Kidney (tissue), 13 donors: ENCODE measurements at regions not wholly inside any gene's neighbourhood (a gene's known extent, or its start where the extent isn't known, plus 50 kb on each side); places are given as distances from the start of the nearest gene placed in this dataset.

Experiments
- DNase-seq, 5 donors: peaks; one replicate each; pipeline ENCODE4 v3.0.0-alpha.2; 2013 to 2020
- FAIRE-seq: peaks from 2 replicates; lab custom pipeline; 2012; peaks lifted over from hg19 to GRCh38; lab: Jason Lieb, UNC
- H3K27ac ChIP-seq, 2 donors: one replicate each; pipeline ENCODE4 v1.7.0; 2013; ENCODE audit warnings: low read depth in 2 of 2, low read length in 2 of 2, inconsistent platforms in 1 of 2
- H3K27me3 ChIP-seq: one replicate; pipeline ENCODE4 v1.7.1; 2013; ENCODE audit warnings: low read length, inconsistent platforms; ENCODE audit not compliant: control insufficient read depth, insufficient read depth
- H3K36me3 ChIP-seq, 3 donors: one replicate each; pipeline versions ENCODE4 v1.7.0 to v1.7.1; 2013; ENCODE audit warnings: low read length in 3 of 3, control low read depth in 1 of 3, inconsistent platforms in 1 of 3; ENCODE audit not compliant: insufficient read depth in 3 of 3, control insufficient read depth in 2 of 3
- H3K4me1 ChIP-seq, 3 donors: one replicate each; pipeline versions ENCODE4 v1.7.0 to v1.7.1; 2013; ENCODE audit warnings: low read length in 3 of 3, inconsistent platforms in 1 of 3, low read depth in 1 of 3; ENCODE audit not compliant: control insufficient read depth in 2 of 3, insufficient read depth in 2 of 3
- H3K4me3 ChIP-seq, 3 donors: one replicate each; pipeline versions ENCODE4 v1.7.0 to v1.8.1; 2013; ENCODE audit warnings: low read length in 3 of 3, control low read depth in 1 of 3, inconsistent platforms in 1 of 3
- H3K9ac ChIP-seq, 3 donors: one replicate each; pipeline versions ENCODE4 v1.7.0 to v1.7.1; 2013; ENCODE audit warnings: low read length in 3 of 3, control low read depth in 1 of 3, inconsistent platforms in 1 of 3
- H3K9me3 ChIP-seq, 3 donors: one replicate each; pipeline versions ENCODE4 v1.7.0 to v1.7.1; 2013; ENCODE audit warnings: low read length in 3 of 3, control low read depth in 1 of 3, inconsistent platforms in 1 of 3; ENCODE audit not compliant: control insufficient read depth in 2 of 3, insufficient read depth in 1 of 3
- intact Hi-C: fragments of 100-400 bp; cut with DNase I; formaldehyde crosslinking; loops from one replicate; pipeline ENCODE4 v1.11.1; 2022
- TF ChIP-seq, protein P1 (sequence below): IDR thresholded peaks from 3 replicates; pipeline ENCODE4 v1.5.1; 2012; ENCODE audit warnings: mild to moderate bottlenecking, moderate library complexity, borderline replicate concordance; ENCODE audit not compliant: insufficient read depth; ENCODE audit errors: extremely low read depth
- donor health status: control.
- donor health status: control.
- donor health status: control.
- donor health status: control.
- donor health status: control.
- donor health status: DM: yes; HTN: yes; CAD: no.
- donor health status: Normal renal cell carcinoma (clear cell type).

- TF ChIP-seq, protein P1, sequence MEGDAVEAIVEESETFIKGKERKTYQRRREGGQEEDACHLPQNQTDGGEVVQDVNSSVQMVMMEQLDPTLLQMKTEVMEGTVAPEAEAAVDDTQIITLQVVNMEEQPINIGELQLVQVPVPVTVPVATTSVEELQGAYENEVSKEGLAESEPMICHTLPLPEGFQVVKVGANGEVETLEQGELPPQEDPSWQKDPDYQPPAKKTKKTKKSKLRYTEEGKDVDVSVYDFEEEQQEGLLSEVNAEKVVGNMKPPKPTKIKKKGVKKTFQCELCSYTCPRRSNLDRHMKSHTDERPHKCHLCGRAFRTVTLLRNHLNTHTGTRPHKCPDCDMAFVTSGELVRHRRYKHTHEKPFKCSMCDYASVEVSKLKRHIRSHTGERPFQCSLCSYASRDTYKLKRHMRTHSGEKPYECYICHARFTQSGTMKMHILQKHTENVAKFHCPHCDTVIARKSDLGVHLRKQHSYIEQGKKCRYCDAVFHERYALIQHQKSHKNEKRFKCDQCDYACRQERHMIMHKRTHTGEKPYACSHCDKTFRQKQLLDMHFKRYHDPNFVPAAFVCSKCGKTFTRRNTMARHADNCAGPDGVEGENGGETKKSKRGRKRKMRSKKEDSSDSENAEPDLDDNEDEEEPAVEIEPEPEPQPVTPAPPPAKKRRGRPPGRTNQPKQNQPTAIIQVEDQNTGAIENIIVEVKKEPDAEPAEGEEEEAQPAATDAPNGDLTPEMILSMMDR = no peak
- H3K4me3 ChIP-seq = no peak overlapping the region
- H3K27ac ChIP-seq = no peak overlapping the region
- H3K36me3 ChIP-seq = no peaks in the 10 kb centered on the region
- no peak for DNase-seq
- FAIRE-seq = no peak
- intact Hi-C loops = no loop called here
- no peak overlapping the region for H3K9ac ChIP-seq
- no peaks in the 10 kb centered on the region for H3K27me3 ChIP-seq
- no peaks in the 10 kb centered on the region for H3K4me1 ChIP-seq
- peaks cover 0 to 3% (median 0%) of the 10 kb centered on the region in 3 donors for H3K9me3 ChIP-seq
Measured at GRCh38 chr15:57870667-57871066, 164.2 kb downstream of the POLR2M start.

- FAIRE-seq (no peak), DNase-seq (no peak)
- Histone ChIP-seq H3K36me3 (no peaks in the 10 kb centered on the region), H3K9ac (no peak overlapping the region), H3K27ac (no peak overlapping the region), H3K4me3 (no peak overlapping the region), H3K4me1 (no peaks in the 10 kb centered on the region), H3K27me3 (no peaks in the 10 kb centered on the region), H3K9me3 (peaks cover 0 to 3% (median 0%) of the 10 kb centered on the region in 3 donors)
- TF ChIP-seq, protein P1 = no peak
- intact Hi-C loops = no loop called here
Measured at GRCh38 chr15:57872281-57873030, 165.9 kb downstream of the POLR2M start.

DNA sequence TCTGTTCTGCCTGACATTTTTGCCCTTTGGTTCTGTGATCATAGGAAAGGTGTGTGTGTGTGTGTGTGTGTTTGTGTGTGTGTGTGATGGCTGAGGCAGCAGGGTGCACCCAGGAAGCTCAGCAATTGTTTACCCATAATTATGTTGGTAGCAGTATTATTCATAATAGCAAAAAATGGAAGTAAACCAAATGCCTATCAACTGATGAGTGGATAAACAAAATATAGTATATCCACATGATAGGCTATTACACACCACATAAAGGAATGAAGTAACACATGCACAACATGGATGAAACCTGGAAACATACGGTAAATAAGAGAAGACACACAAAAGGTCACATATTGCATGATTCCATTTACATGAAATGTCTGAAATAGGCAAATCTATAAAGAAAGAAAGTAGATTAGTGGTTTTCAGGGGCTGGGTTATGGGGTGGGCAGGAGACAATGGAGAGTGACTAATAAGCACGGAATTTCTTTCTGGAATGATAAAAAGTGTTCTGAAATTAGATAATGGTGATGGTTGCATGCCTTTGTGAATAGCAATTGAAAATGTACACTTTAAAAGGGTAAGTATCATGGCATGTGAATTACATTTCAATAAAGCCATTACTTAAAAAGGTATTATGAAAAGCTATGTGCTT, 167.2 kb downstream of the POLR2M start:
- H3K4me1 ChIP-seq = no peaks in the 10 kb centered on the region
- no peaks in the 10 kb centered on the region for H3K27me3 ChIP-seq
- TF ChIP-seq, protein P1 = no peak
- no peaks in the 10 kb centered on the region for H3K36me3 ChIP-seq
- no peak overlapping the region for H3K9ac ChIP-seq
- H3K4me3 ChIP-seq = no peak overlapping the region
- no peak for FAIRE-seq
- no peak overlapping the region for H3K27ac ChIP-seq
- H3K9me3 ChIP-seq = peaks cover 0 to 3% (median 0%) of the 10 kb centered on the region in 3 donors
- DNase-seq = no peak
- intact Hi-C loops = no loop called here
